ENCODE measurements at regions not wholly inside any gene's neighbourhood (a gene's known extent, or its start where the extent isn't known, plus 50 kb on each side); places are given as distances from the start of the nearest gene placed in this dataset.
A peak's percentile ranks its signal among the peaks of the same experiment; 100 is the strongest.

DNA sequence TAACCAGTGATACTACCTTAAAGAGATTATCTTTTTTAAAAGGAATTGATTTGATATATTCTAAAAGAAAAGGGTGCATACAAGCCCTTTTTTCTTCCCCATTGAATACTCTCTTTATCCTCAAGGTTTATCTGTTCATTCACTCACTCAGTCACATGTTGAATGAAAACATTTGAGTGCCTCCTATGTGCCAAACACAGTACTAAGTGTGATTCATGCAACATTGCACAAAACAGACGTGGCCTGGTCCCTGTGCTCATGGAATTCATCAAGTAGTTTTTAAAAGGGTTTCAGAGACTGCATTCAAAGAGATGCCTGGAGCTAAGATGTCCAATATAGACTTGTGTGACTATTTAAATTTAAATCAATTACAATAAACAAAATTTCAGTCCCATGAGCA is 462.2 kb upstream of the MDFIC2 start:
- Histone ChIP-seq H3K36me3 (ENCODE audit: control insufficient read depth, insufficient read depth, low read length) (no peaks in the 10 kb centered on the region), H3K27ac (ENCODE audit: low read depth, low read length) (no peak overlapping the region), H3K4me1 (ENCODE audit: control insufficient read depth, insufficient read depth, low read length) (no peaks in the 10 kb centered on the region), H3K27me3 (ENCODE audit: control insufficient read depth, insufficient read depth, low read length) (no peaks in the 10 kb centered on the region), H3K9me3 (ENCODE audit: control insufficient read depth, insufficient read depth, low read length) (no peaks in the 10 kb centered on the region), H3K4me3 (ENCODE audit: low read depth, low read length) (no peak overlapping the region)
- no CpG with 5 or more reads among the region's 1 CpG for WGBS (ENCODE audit: insufficient coverage)
- DNase-seq (ENCODE audit: low read depth in 4 of 6, low spot score in 6 of 6) = no peak

DNA sequence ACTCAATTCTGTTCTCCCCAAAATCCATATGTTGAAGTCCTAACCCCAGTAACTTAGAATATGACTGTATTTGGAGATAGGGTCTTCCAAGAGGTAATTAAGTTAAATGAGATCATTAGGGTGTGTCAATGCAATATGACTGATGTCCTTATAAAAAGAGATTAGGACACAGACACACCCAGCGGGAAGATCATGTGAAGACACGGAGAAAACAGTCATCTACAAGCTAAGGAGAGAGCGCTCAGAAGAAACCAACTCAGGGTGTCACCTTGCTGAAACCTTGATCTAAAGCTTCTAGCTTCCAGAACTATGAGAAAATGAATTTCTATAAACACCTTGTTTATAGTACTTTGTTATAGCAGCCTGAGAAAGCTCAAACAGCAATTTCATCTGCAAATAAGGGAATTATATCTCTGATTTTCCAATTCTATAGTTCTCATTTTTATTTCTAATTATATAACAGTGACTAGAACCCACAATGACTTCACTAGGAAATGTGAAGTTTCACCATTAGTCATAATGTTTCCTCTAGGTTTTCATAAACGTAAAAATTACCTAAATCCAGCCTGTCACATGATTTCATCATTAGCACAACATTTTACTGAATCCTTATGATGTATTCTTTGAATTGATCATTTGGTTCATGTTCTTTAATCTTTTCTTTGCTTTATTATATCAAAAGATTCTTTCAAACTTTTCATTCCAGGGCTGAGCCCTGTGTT is 459.1 kb upstream of the MDFIC2 start:
- H3K36me3 ChIP-seq (ENCODE audit: control insufficient read depth, insufficient read depth, low read length) = no peaks in the 10 kb centered on the region
- no peaks in the 10 kb centered on the region for H3K27me3 ChIP-seq (ENCODE audit: control insufficient read depth, insufficient read depth, low read length)
- WGBS (ENCODE audit: insufficient coverage) = 92% methylated on average over 2 of the region's 4 CpGs
- no peaks in the 10 kb centered on the region for H3K9me3 ChIP-seq (ENCODE audit: control insufficient read depth, insufficient read depth, low read length)
- H3K27ac ChIP-seq (ENCODE audit: low read depth, low read length) = no peak overlapping the region
- H3K4me3 ChIP-seq (ENCODE audit: low read depth, low read length) = no peak overlapping the region
- no peak for DNase-seq (ENCODE audit: low read depth in 4 of 6, low spot score in 6 of 6)
- no peaks in the 10 kb centered on the region for H3K4me1 ChIP-seq (ENCODE audit: control insufficient read depth, insufficient read depth, low read length)

DNA sequence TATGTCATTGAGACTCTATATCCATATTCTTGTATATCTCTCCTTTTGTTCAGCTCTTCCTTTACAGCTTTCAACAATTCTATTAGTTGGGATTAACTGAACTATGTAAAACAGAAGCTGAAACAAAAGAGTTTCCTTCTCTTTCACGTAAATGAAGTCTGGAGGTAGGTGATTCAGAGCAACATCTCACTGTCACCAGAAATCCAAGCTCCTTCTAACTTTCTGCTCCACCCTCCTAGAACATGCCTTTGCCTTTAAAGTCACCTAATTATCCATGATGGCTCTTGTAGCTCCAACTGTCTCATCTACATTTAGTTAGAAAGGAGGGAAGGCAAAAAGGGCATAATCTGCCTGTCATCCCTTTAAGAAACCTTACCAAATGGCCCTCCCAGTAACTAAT is 458.2 kb upstream of the MDFIC2 start:
- no CpG with 5 or more reads among the region's 1 CpG for WGBS (ENCODE audit: insufficient coverage)
- Histone ChIP-seq H3K9me3 (ENCODE audit: control insufficient read depth, insufficient read depth, low read length) (no peaks in the 10 kb centered on the region), H3K4me1 (ENCODE audit: control insufficient read depth, insufficient read depth, low read length) (no peaks in the 10 kb centered on the region), H3K4me3 (ENCODE audit: low read depth, low read length) (no peak overlapping the region), H3K36me3 (ENCODE audit: control insufficient read depth, insufficient read depth, low read length) (no peaks in the 10 kb centered on the region), H3K27me3 (ENCODE audit: control insufficient read depth, insufficient read depth, low read length) (no peaks in the 10 kb centered on the region), H3K27ac (ENCODE audit: low read depth, low read length) (no peak overlapping the region)
- DNase-seq (ENCODE audit: low read depth in 4 of 6, low spot score in 6 of 6) = no peak

DNA sequence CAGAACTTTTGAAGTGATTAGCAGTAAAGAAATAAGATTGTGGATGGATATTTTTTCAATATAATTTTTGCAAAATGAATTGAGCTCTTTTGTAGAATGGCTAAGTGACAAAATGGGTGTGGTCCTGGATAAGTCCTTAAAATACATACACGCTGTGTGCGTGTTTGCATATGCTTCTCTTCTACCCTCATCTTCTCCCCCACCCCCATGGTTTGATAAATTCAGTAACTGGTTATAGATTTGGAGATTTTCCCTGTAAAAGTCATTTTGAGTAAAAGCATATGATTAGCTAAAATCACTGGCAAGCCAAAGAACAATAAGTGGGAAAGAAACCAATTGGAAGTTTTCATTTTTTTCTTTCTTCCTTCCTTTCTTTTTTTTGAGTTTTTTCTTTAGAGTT is 453.9 kb upstream of the MDFIC2 start:
- no peaks in the 10 kb centered on the region for H3K36me3 ChIP-seq (ENCODE audit: control insufficient read depth, insufficient read depth, low read length)
- WGBS (ENCODE audit: insufficient coverage) = no CpG with 5 or more reads among the region's 2 CpGs
- H3K4me1 ChIP-seq (ENCODE audit: control insufficient read depth, insufficient read depth, low read length) = no peaks in the 10 kb centered on the region
- no peak overlapping the region for H3K27ac ChIP-seq (ENCODE audit: low read depth, low read length)
- peak in 1 of 6 donors; percentile 15 for DNase-seq (ENCODE audit: low read depth in 4 of 6, low spot score in 6 of 6)
- no peaks in the 10 kb centered on the region for H3K27me3 ChIP-seq (ENCODE audit: control insufficient read depth, insufficient read depth, low read length)
- H3K4me3 ChIP-seq (ENCODE audit: low read depth, low read length) = no peak overlapping the region
- H3K9me3 ChIP-seq (ENCODE audit: control insufficient read depth, insufficient read depth, low read length) = no peaks in the 10 kb centered on the region

DNA sequence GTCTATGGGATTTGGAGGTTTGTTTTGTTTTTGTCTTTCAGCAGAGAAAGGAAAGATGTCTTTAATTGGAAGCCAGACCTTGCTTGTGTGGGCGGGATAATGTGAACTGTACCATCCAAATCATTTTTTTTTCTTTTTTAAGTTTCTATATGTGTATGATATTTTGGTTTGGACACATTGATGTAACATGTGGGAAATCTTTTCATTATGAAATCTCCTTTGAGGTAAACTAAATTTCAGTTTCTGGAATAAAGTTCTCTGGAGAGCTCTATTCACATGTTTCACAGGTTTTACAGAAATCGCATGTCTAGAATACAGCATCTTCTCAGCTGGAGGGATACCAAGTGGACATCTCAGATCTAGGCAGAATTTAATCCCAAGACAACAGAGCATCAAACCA is 451.5 kb upstream of the MDFIC2 start:
- WGBS (ENCODE audit: insufficient coverage) = 100% methylated on average over 1 of the region's 2 CpGs
- no peak overlapping the region for H3K4me3 ChIP-seq (ENCODE audit: low read depth, low read length)
- H3K27me3 ChIP-seq (ENCODE audit: control insufficient read depth, insufficient read depth, low read length) = no peaks in the 10 kb centered on the region
- H3K9me3 ChIP-seq (ENCODE audit: control insufficient read depth, insufficient read depth, low read length) = no peaks in the 10 kb centered on the region
- DNase-seq (ENCODE audit: low read depth in 4 of 6, low spot score in 6 of 6) = no peak
- no peaks in the 10 kb centered on the region for H3K36me3 ChIP-seq (ENCODE audit: control insufficient read depth, insufficient read depth, low read length)
- no peak overlapping the region for H3K27ac ChIP-seq (ENCODE audit: low read depth, low read length)
- no peaks in the 10 kb centered on the region for H3K4me1 ChIP-seq (ENCODE audit: control insufficient read depth, insufficient read depth, low read length)

DNA sequence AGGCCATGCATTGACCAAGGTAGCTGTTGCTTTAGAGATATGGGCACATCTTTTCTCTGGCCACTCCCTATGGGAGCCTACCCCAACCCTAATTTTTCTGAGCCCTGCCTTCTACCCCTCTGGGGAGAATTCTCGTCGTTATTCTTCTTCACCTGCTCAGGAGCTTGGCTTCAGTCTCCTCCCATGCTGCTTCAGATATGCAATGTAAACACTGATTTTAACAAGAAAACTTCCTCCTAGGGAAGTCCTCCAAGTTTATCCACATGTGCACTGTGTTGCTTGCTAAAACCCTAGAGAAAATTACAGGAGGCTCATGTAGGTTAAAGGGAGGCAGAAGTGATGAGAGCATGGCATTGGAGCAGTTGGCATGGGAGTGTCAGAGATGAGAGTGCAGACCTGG is 445.2 kb upstream of the MDFIC2 start:
- Histone ChIP-seq H3K27ac (ENCODE audit: low read depth, low read length) (no peak overlapping the region), H3K27me3 (ENCODE audit: control insufficient read depth, insufficient read depth, low read length) (no peaks in the 10 kb centered on the region), H3K4me3 (ENCODE audit: low read depth, low read length) (no peak overlapping the region), H3K36me3 (ENCODE audit: control insufficient read depth, insufficient read depth, low read length) (no peaks in the 10 kb centered on the region), H3K9me3 (ENCODE audit: control insufficient read depth, insufficient read depth, low read length) (no peaks in the 10 kb centered on the region), H3K4me1 (ENCODE audit: control insufficient read depth, insufficient read depth, low read length) (no peaks in the 10 kb centered on the region)
- WGBS (ENCODE audit: insufficient coverage) = 83% methylated on average over 2 of the region's 2 CpGs
- no peak for DNase-seq (ENCODE audit: low read depth in 4 of 6, low spot score in 6 of 6)

DNA sequence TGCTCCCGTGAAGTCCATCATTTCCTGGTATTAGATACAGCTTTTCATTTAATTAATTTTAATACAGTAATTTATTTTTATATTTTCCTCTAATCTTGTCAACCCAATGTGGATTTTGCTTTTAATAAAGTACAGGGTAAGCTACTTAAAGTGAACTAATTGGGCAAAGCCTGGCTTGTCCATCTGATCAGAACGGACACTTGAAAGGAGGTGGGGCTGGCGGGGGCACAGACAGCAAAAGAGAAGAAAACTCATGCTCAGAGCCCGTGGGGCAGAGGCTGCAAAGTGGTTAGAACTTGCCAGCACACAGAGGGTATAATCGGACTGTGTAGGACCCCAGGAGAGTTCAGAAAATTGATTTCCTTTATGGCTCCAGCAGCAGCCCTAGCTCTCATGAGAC is 443.1 kb upstream of the MDFIC2 start:
- DNase-seq (ENCODE audit: low read depth in 4 of 6, low spot score in 6 of 6) = no peak
- Histone ChIP-seq H3K27me3 (ENCODE audit: control insufficient read depth, insufficient read depth, low read length) (no peaks in the 10 kb centered on the region), H3K4me1 (ENCODE audit: control insufficient read depth, insufficient read depth, low read length) (no peaks in the 10 kb centered on the region), H3K27ac (ENCODE audit: low read depth, low read length) (no peak overlapping the region), H3K4me3 (ENCODE audit: low read depth, low read length) (no peak overlapping the region), H3K36me3 (ENCODE audit: control insufficient read depth, insufficient read depth, low read length) (no peaks in the 10 kb centered on the region), H3K9me3 (ENCODE audit: control insufficient read depth, insufficient read depth, low read length) (no peaks in the 10 kb centered on the region)
- WGBS (ENCODE audit: insufficient coverage) = 71% methylated on average over 4 of the region's 5 CpGs

DNA sequence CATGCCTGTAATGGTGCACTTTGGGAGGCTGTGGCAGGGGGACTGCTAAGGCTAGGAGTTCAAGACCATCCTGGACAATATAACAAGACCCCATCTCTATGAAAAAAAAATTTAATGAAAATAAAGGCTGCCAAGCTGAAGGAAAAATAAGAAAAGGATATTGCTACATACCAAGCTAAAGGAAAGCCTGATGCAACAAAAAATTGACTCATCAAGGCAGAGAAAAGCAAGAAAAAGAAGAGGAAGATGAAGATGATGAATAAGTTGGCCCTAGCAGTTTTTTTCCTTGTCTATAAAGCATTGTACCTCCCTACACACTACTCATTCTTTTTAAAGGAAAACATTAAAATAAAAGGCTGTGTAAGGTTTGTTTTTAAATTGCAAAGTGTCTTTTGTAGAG is 441.9 kb upstream of the MDFIC2 start:
- Histone ChIP-seq H3K4me1 (ENCODE audit: control insufficient read depth, insufficient read depth, low read length) (no peaks in the 10 kb centered on the region), H3K36me3 (ENCODE audit: control insufficient read depth, insufficient read depth, low read length) (no peaks in the 10 kb centered on the region), H3K9me3 (ENCODE audit: control insufficient read depth, insufficient read depth, low read length) (no peaks in the 10 kb centered on the region), H3K4me3 (ENCODE audit: low read depth, low read length) (no peak overlapping the region), H3K27me3 (ENCODE audit: control insufficient read depth, insufficient read depth, low read length) (no peaks in the 10 kb centered on the region), H3K27ac (ENCODE audit: low read depth, low read length) (no peak overlapping the region)
- DNase-seq (ENCODE audit: low read depth in 4 of 6, low spot score in 6 of 6) = no peak

DNA sequence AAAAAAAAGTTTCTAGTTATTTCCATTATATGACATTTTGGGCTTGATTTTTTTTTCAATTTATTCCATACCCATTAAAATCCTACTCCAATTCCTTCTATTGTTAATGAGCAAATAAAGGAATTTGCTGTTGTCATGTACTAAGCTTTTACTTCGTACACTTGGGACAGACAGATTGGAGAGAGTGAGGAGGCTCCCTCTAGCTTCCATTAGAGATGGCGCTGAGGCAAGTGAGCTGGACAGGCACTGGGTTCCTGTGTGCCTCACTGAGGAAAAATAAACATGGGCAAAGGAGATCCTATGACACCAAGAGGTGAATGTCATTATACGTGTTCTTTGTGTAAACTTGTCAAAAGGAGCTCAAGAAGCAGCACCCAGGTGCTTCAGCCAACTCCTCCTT is 441.1 kb upstream of the MDFIC2 start:
- Histone ChIP-seq H3K36me3 (ENCODE audit: control insufficient read depth, insufficient read depth, low read length) (no peaks in the 10 kb centered on the region), H3K4me1 (ENCODE audit: control insufficient read depth, insufficient read depth, low read length) (no peaks in the 10 kb centered on the region), H3K27me3 (ENCODE audit: control insufficient read depth, insufficient read depth, low read length) (no peaks in the 10 kb centered on the region), H3K4me3 (ENCODE audit: low read depth, low read length) (no peak overlapping the region), H3K9me3 (ENCODE audit: control insufficient read depth, insufficient read depth, low read length) (no peaks in the 10 kb centered on the region), H3K27ac (ENCODE audit: low read depth, low read length) (no peak overlapping the region)
- DNase-seq (ENCODE audit: low read depth in 4 of 6, low spot score in 6 of 6) = no peak
- 86% methylated on average over 2 of the region's 3 CpGs for WGBS (ENCODE audit: insufficient coverage)

DNA sequence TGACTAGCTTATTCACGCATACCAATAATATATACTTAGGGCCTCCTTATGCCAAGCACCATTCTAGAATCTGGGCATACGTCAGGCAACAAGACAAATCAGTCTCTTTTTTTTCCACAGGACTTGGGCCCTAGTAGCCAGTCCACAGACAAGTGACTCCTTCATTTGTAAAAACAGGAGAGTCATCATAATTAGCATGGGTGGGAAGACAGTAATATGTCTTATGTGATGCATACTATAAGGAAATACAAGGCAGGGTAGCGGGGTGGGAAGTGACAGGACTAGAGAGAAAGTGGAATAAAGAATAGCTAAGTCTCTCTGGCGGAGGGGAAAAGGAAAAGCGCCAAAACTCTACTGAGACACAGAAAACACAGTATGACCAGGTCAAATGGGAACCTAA is 439.6 kb upstream of the MDFIC2 start:
- Histone ChIP-seq H3K27me3 (ENCODE audit: control insufficient read depth, insufficient read depth, low read length) (no peaks in the 10 kb centered on the region), H3K4me3 (ENCODE audit: low read depth, low read length) (no peak overlapping the region), H3K9me3 (ENCODE audit: control insufficient read depth, insufficient read depth, low read length) (no peaks in the 10 kb centered on the region), H3K4me1 (ENCODE audit: control insufficient read depth, insufficient read depth, low read length) (no peaks in the 10 kb centered on the region), H3K27ac (ENCODE audit: low read depth, low read length) (no peak overlapping the region), H3K36me3 (ENCODE audit: control insufficient read depth, insufficient read depth, low read length) (no peaks in the 10 kb centered on the region)
- WGBS (ENCODE audit: insufficient coverage) = 79% methylated on average over 3 of the region's 5 CpGs
- DNase-seq (ENCODE audit: low read depth in 4 of 6, low spot score in 6 of 6) = no peak

Measured in spinal cord (tissue), 9 donors.